A549 (cell line): ENCODE measurements at regions not wholly inside any gene's neighbourhood (a gene's known extent, or its start where the extent isn't known, plus 50 kb on each side); places are given as distances from the start of the nearest gene placed in this dataset.

ENCODE experiments used
- ATAC-seq, 2 experiments: fragments of 200-7000 bp in 1 of 2; fragments of >200 bp in 1 of 2; cut with Nextera tagmentation in 1 of 2; cut with Tn5 transposase in 1 of 2; 3 replicates each; pipeline versions ENCODE4 v1.8.0 to v1.9.1; 2018 to 2020; ENCODE audit warnings: mild to moderate bottlenecking in 1 of 2, moderate library complexity in 1 of 2
- CTCF ChIA-PET: fragments of 300-600 bp; sonication (Branson Sonifier 250); formaldehyde crosslinking; extraction: SDS; loops from one replicate; lab custom pipeline; 2021; ENCODE audit warnings: antibody characterized with exemption, inconsistent platforms; lab: Yijun Ruan, JAX
- POLR2A ChIA-PET: fragments of 350-600 bp; formaldehyde crosslinking; extraction: SDS; loops from one replicate; lab custom pipeline; 2021; ENCODE audit warnings: antibody characterized with exemption, inconsistent platforms; lab: Yijun Ruan, JAX
- DNase-seq, 2 experiments: peaks; one replicate each; pipeline versions ENCODE4 v3.0.0 to v3.0.0-alpha.2; 2011 to 2016; ENCODE audit warnings: low read depth in 1 of 2, low spot score in 1 of 2
- FAIRE-seq: peaks from 2 replicates; lab custom pipeline; 2011; peaks lifted over from hg19 to GRCh38; lab: Jason Lieb, UNC
- H3K27ac ChIP-seq, 2 experiments: fragments of >200 bp; sonication (Bioruptor Twin); formaldehyde crosslinking; 3 replicates each; pipeline ENCODE4 v1.5.1; 2016 to 2017
- H3K4me1 ChIP-seq: fragments of >200 bp; sonication (Bioruptor Twin); formaldehyde crosslinking; 3 replicates; pipeline ENCODE4 v1.6.1; 2016
- H3K4me2 ChIP-seq: fragments of >200 bp; sonication (Bioruptor Twin); formaldehyde crosslinking; 3 replicates; pipeline ENCODE4 v1.6.1; 2016
- H3K4me3 ChIP-seq: fragments of >200 bp; sonication (Bioruptor Twin); formaldehyde crosslinking; 3 replicates; pipeline ENCODE4 v1.5.1; 2016
- H3K9me3 ChIP-seq: fragments of >200 bp; sonication (Bioruptor Twin); formaldehyde crosslinking; 3 replicates; pipeline ENCODE4 v1.6.1; 2016
- BCL3 ChIP-seq: fragments of >200 bp; sonication (Bioruptor Twin); formaldehyde crosslinking; IDR thresholded peaks from 3 replicates; pipeline ENCODE4 v1.6.1; 2016
- BHLHE40 ChIP-seq: IDR thresholded peaks from 2 replicates; pipeline ENCODE4 v1.6.1; 2012; ENCODE audit warnings: low read depth, low read length, inconsistent platforms
- CBX2 ChIP-seq: fragments of 200-600 bp; sonication (generic); IDR thresholded peaks from 2 replicates; pipeline ENCODE4 v1.6.1; 2016; ENCODE audit warnings: low read depth, mild to moderate bottlenecking, borderline replicate concordance
- CHD4 ChIP-seq: fragments of 200-600 bp; sonication (generic); IDR thresholded peaks from 2 replicates; pipeline ENCODE4 v1.6.1; 2016; ENCODE audit warnings: antibody characterized with exemption, mild to moderate bottlenecking, borderline replicate concordance
- CTCF ChIP-seq: fragments of >200 bp; sonication (Bioruptor Twin); formaldehyde crosslinking; IDR thresholded peaks from 3 replicates; pipeline ENCODE4 v1.5.1; 2016
- EHMT2 ChIP-seq: fragments of 200-600 bp; sonication (generic); IDR thresholded peaks from 2 replicates; pipeline ENCODE4 v1.6.1; 2016; ENCODE audit warnings: antibody characterized with exemption, low read depth, mild to moderate bottlenecking, moderate library complexity
- ELK1 ChIP-seq: fragments of 150-350 bp; IDR thresholded peaks from 2 replicates; pipeline ENCODE4 v1.6.1; 2014; ENCODE audit warnings: low read depth, mild to moderate bottlenecking, low read length
- FOSB ChIP-seq: fragments of 250-450 bp; sonication (Bioruptor Pico); IDR thresholded peaks from 2 replicates; pipeline ENCODE4 v1.5.0; 2020; ENCODE audit warnings: mild to moderate bottlenecking, moderate library complexity
- GATA3 ChIP-seq: IDR thresholded peaks from 2 replicates; pipeline ENCODE4 v1.6.1; 2012; ENCODE audit warnings: borderline replicate concordance
- HOXB13 ChIP-seq: fragments of 250-450 bp; sonication (Bioruptor Pico); IDR thresholded peaks from 2 replicates; pipeline ENCODE4 v1.5.0; 2020; ENCODE audit warnings: low read depth, mild to moderate bottlenecking, moderate library complexity
- HOXB5 ChIP-seq: fragments of 250-450 bp; sonication (Bioruptor Pico); IDR thresholded peaks from 2 replicates; pipeline ENCODE4 v1.5.0; 2020; ENCODE audit warnings: mild to moderate bottlenecking, moderate library complexity
- KDM5A ChIP-seq: fragments of 200-600 bp; sonication (generic); IDR thresholded peaks from 2 replicates; pipeline ENCODE4 v1.6.1; 2016; ENCODE audit warnings: antibody characterized with exemption, mild to moderate bottlenecking
- MAFK ChIP-seq: fragments of 450-650 bp; IDR thresholded peaks from 2 replicates; pipeline ENCODE4 v1.6.1; 2014; ENCODE audit not compliant: partially characterized antibody
- MAX ChIP-seq: IDR thresholded peaks from 2 replicates; pipeline ENCODE4 v1.6.1; 2012
- MYC ChIP-seq: IDR thresholded peaks from 2 replicates; pipeline ENCODE4 v1.6.1; 2012; ENCODE audit warnings: mild to moderate bottlenecking, inconsistent platforms, low read length, improper control_type of control experiment, borderline replicate concordance
- NPAS2 ChIP-seq: fragments of 250-450 bp; sonication (Bioruptor Pico); IDR thresholded peaks from 2 replicates; pipeline ENCODE4 v1.8.0; 2022; ENCODE audit warnings: mild to moderate bottlenecking, moderate library complexity, borderline replicate concordance
- PBX3 ChIP-seq: IDR thresholded peaks from 2 replicates; pipeline ENCODE4 v1.6.1; 2012
- POLR2AphosphoS2 ChIP-seq: conservative IDR thresholded peaks from 2 replicates; pipeline ENCODE4 v1.6.1; 2012; ENCODE audit warnings: low read length, improper control_type of control experiment, inconsistent platforms
- RNF2 ChIP-seq: fragments of 200-600 bp; sonication (generic); IDR thresholded peaks from 2 replicates; pipeline ENCODE4 v1.6.1; 2016; ENCODE audit warnings: low read depth, mild to moderate bottlenecking, antibody characterized with exemption, moderate library complexity, borderline replicate concordance
- SMC3 ChIP-seq: fragments of >200 bp; sonication (Bioruptor Twin); formaldehyde crosslinking; IDR thresholded peaks from 3 replicates; pipeline ENCODE4 v1.6.1; 2018; ENCODE audit warnings: inconsistent platforms
- ZSCAN20 ChIP-seq: fragments of 250-450 bp; sonication (Bioruptor Pico); IDR thresholded peaks from 2 replicates; pipeline ENCODE4 v1.8.0; 2022; ENCODE audit warnings: mild to moderate bottlenecking, moderate library complexity
- whole genome bisulfite sequencing: methylation state at CpG from one replicate; pipeline ENCODE4 v1.1.6; 2017; ENCODE audit errors: missing lambda C conversion rate; 5-methylcytosine and 5-hydroxymethylcytosine counted together

GRCh38 chr4:59060002-59060846 is 1950.0 kb upstream of the IGFBP7 start:
- 61% methylated on average over 7 of the region's 13 CpGs for WGBS
- Histone ChIP-seq H3K4me1 (peaks cover 12% of the 10 kb centered on the region; the same call in 1 of the 3 replicates), H3K4me3 (no peak overlapping the region), H3K9me3 (no peaks in the 10 kb centered on the region), H3K27ac (no peak overlapping the region), H3K4me2 (no peak overlapping the region)
- TF ChIP-seq BCL3, result no peak
- TF ChIP-seq MAX, result no peak
- TF ChIP-seq CHD4, result no peak
- TF ChIP-seq MYC, result no peak
- no peak for TF ChIP-seq FOSB
- TF ChIP-seq ELK1, result no peak
- TF ChIP-seq HOXB5 (CRISPR knock-in tag), result no peak
- no peak for TF ChIP-seq CTCF
- TF ChIP-seq EHMT2, result no peak
- TF ChIP-seq KDM5A, result no peak
- TF ChIP-seq PBX3, result no peak
- TF ChIP-seq POLR2AphosphoS2, result no peak
- TF ChIP-seq GATA3, result no peak
- no peak for TF ChIP-seq ZSCAN20 (CRISPR knock-in tag)
- TF ChIP-seq NPAS2 (CRISPR knock-in tag), result no peak
- no peak for TF ChIP-seq RNF2
- TF ChIP-seq HOXB13, result no peak
- TF ChIP-seq BHLHE40, result no peak
- TF ChIP-seq SMC3, result no peak
- TF ChIP-seq MAFK, result no peak
- CTCF ChIA-PET, result interaction anchor here (0.8 kb wide), 1 partner anchor 13 kb away, joined by 3 read pairs; no protein-coding TSS in a partner anchor
- no peak for FAIRE-seq
- ATAC-seq, result no peak
- DNase-seq, result no peak
- POLR2A ChIA-PET, result no interaction called here

- WGBS, result 20% methylated on average over 2 of the region's 2 CpGs
- H3K4me3 ChIP-seq, result no peak overlapping the region
- ATAC-seq (no peak), DNase-seq (no peak)
- no peaks in the 10 kb centered on the region for H3K9me3 ChIP-seq
- H3K4me2 ChIP-seq, result no peak overlapping the region
- POLR2A ChIA-PET, result no interaction called here
- no peak overlapping the region for H3K27ac ChIP-seq
- peaks cover 12% of the 10 kb centered on the region; the same call in 1 of the 3 replicates for H3K4me1 ChIP-seq
- TF ChIP-seq CBX2 (no peak), POLR2AphosphoS2 (no peak)
- TF ChIP-seq, all 56 proteins: peak for 0
- CTCF ChIA-PET, result interaction anchor here (0.8 kb wide), 1 partner anchor 12 kb away, joined by 3 read pairs; no protein-coding TSS in a partner anchor
- FAIRE-seq, result no peak
These were observed 1950.7 kb upstream of the IGFBP7 start for GRCh38 chr4:59060895-59061294.
